Putamen (tissue), 1 donor: ENCODE measurements at regions not wholly inside any gene's neighbourhood (a gene's known extent, or its start where the extent isn't known, plus 50 kb on each side); places are given as distances from the start of the nearest gene placed in this dataset.
"Not testable (repeated sequence)": the region's sequence is repeated elsewhere in the genome, so short reads cannot be mapped to it uniquely, and the experiment has no call there.

Source experiments
- DNase-seq: peaks from one replicate; pipeline ENCODE4 v3.0.0-alpha.2; 2016; ENCODE audit warnings: low spot score

DNA sequence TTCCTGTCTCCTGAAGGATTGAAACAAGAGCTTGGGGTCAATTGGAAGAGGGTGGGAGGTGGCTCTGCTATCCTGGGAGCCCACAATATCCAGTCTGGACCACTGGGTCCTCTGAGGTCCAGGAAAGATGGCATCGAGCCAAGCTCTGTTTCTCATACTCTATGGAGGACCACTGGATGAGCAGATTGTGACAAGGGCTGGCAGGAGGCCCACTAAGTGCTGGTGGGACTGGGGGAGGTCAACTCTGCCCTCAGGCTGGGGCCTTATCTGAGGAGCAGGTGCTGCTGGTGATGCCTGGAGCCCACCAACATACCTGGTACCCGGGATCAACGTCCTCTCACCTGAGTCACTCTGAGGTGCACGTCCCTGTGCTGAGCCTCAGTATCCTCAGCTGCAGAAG is 142.4 kb downstream of the NDUFA10 start:
- DNase-seq, result no peak

DNA sequence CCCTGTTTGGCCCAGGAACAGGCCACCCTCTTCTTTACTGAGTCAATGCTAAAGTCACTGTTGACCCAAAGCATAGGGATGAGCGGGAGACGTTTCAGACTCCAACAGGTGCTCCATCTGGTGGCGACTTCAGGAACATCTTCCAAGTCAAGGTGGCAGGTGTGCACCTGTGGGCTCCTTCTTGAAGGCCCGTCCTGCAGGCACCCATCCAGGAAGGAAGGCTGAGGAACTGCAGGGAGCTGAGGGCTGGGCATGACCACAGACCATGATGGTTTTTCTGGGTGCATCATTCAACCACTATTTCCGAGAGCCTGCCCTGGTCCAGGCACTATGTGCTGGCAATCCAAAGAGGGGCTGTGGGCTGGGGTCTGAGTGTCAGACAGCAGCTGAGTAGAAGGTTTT is 142.8 kb downstream of the NDUFA10 start:
- no peak for DNase-seq

DNA sequence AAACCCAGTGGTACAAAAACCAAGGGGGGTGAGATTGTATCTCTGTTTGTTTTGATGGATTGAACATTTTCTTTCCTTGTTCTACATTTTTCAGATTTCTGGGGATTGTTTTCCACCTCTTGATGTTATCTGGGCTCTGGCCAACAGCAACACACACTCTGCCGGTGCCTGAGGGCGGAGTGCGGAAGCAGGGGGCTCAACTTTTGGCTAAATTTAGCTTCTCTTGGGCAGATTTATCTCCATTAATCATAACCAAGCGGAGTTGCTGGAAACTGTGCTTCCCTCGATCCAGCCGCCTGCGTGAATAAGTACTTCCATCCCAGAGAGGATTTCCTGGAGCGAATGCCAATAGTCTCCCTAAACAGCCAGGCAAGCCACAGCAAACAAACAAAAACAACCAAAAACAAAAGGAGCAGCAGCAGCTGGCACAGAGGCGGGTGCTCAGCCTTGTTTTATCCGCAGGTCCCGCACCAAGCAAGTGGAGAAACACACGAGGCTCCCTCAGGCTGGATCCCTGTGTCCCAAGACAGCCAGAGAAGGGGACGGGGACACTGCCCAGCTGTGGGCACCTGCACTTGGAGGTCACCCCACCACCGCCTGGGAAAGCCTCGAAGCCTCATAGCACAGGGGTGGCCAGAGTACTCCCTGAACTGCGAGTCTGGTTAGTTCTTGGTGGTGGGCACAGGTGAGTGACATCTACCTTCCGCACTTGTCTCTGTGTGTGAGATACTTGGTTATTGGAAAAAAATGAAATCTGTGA is 143.4 kb downstream of the NDUFA10 start:
- DNase-seq, result no peak

DNA sequence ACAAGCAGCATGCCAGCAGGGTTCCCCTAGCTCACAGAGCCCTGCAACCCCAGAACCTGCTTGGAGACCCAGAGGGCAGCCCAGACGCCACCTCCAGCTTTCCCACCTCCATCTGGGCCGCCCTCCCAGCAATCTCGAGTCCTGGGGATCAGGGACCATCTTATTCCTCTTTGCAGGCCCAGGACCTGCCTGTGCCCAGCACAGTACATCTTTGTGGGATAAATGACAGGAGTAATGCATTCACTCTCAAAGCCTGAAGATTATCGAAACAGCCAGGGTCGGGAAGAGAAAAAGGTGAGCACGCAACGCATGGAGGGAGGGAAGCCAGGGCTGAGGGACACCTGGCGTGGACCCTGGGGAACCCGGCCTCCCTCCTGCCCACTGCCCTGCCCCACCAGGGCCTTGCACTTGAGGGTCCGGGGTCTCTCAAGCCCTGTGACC is 144.1 kb downstream of the NDUFA10 start:
- no peak for DNase-seq

DNA sequence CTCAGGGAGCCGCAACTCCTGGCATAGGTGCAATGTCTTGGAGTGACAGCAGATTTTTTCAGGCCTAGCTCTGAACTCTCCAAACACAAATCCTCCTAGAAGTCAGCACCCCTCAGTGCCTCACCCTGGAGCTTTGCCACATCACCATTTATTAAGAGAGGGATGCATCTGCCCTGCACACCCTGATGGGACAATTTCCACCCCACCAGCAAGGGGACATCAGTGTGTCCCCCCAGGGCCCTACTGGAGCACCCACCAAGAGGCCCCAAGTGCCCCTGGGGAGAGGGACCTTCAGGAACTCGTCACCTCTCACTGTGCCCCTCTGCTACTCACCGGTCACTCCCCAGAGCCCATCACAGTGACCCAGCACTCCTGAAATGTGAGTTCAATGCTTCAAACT is 144.7 kb downstream of the NDUFA10 start:
- no peak for DNase-seq

DNA sequence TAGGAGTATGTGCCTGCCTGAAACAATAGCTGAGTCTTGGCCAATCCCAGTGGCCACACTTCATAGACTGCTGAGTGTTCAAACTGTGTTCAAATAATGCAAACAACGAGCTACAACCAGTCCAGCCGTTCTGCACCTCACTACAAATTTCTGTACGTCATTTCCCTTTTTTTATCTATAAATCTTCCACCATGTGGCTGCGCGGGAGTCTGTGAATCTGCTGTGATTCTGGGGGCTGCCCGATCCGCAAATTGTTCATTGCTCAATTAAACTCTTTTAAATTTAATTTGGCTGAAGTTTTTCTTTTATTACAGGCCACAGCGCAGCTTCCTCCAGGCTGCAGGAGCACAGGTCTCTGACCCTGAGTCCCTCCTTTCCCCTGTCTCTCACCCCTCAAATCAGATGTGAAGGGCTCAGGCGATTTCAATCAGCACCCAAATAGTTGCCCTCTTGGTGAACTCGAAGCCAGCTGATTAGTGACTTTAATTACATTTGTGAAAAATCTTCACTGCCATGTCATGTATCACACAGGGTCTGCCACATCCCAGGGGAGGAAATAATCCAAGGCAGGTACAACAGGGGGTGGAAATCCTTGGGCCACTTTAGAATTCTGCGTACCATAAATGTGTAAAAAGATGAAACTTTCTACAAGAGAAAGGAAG is 145.6 kb downstream of the NDUFA10 start:
- DNase-seq, result no peak

DNA sequence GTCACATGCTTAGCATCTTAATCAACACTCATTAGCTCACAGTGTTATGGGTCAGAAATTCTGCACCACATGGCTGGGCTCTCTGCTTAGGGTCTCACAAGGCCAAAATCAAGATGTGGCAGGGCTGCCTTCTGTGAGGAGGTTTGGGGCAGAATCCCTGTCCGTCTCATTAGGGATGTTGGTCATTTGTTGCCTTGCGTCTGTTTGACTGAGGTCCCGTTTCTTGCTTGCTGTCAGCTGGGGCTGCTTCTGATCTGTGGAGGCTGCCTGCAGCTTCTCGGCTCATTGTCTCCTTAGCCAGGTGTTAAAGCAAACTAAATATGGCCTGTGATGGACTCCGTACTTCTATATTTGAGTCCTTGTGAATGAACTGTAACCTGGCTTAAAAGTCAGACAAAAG is 146.5 kb downstream of the NDUFA10 start:
- DNase-seq, result no peak

DNA sequence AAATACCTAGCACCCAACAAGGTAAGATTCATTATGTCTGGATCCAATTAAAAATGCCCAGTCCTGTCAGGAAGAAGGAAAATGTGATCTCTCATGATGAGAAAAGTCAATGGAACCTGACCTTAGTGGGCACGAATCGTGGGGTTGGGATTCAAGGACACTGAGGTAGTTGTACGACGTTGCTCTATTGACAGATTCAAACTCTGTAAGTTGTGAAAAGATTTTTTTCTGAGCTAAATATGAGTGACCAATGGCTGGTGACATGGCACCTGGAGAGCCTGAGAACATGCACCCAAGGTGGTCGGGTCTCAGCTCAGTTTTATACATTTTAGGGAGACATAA is 148.2 kb downstream of the NDUFA10 start:
- DNase-seq, result no peak

DNA sequence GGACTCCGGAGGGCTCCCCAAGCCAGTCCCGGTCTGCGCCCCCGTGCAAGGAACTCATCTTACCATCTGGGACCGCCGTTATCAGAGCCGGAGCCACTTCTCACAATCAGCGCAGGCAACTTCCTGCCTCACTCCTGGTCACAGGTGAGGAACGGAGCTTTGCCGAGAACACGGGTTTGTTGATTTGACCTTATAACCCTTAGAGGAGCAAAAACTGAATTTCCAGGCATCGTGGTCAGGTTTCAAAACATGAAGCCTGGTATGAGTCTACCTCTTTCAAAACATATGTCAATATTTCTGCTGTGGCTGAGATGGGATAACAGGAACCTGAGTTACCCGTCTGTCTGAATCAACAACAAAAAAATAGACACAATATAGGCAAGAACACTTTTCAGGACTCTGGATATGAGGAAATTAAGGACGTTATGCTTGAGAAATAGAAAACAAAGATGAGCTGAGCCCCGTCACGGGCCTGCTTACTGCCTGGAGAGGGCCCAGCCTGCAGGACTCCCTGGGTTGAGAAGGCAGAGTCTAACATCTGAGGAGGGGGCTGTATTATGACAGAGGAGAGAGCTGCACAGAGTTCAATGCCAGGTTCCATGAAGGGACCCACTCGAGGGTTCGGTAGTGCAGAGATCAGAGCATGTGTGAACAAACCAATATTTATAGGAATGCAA is 148.7 kb downstream of the NDUFA10 start:
- no peak for DNase-seq

DNA sequence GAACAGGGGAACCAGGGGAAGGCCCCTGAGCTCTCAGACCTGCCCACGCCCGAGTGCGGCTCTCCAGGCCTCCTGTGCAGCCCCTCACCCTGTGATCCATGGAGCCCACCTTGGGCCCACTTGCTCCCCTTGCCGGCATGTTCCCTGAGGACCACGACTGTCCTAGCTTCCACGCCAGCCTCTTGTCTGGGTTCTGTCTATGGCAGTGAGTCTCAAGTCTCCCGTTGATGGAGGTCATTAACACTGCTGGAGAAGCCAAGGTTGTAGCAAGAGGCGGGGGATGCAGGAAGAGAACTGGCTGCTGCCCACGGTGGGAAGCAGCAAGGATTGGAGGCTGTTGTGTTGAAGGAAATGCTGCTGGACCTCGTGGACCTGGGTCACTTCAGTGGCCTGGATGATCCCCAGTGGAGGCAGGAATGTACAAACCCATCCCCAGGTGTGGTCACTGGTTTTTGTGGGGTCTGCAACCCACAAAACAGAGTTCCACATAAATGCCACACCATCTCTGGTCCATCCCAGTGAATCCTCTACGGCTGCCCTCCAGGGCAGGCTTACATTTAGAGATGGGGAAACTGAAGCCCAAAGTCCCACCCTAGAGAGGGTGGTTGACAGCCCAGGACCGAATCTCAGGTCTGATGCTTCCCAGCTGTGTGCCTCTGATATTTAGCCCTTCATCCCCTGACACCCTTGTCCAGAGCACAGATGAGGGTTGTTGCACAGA is 150.3 kb downstream of the NDUFA10 start:
- DNase-seq, result no peak

DNA sequence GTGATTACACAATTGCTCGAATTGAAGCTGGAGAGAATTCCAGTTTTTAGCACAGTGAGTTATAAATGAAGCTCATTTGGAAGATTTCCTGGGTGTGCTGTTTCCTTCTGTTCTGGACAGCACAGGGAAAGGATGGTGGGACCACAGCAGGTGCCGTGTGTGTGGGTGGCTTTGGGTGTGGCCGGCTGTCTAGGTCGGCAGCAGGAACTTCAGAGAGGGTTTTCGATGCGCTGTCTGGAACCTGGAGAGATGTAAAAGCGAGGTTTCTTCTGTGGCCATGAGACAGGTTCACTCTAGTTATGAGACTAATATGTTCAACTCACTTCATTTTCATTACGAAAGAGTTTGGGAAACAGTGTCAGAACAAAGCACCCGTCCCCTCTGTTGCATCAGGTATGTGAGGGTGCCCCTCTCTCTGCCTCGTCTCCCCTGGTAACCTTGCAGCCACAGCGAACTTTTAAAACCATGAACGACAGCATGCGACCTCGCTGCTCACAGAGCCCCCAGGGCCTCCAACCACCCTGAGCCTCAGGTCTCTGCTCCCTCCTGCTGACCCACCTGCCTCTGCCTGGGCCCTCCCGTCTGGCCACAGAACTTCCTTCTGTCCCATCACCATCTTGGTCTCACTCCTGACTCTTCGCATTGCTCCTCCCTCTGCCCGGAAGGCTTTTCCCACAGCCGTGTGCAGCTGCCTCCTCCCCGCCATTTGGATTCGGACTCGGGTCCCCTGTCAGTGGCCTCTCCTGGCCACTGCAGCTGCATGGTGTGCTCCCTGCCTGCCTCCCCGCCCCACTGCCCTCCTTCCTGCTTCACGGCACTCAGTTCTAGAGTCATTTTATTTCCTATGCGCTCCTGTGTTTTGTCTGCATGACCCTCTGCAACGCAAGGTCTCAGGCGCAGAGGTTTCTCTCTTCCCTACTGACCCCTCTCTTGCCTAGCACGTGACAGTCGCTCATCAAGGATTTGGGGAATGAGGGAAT is 151.2 kb downstream of the NDUFA10 start:
- DNase-seq, result no peak

DNA sequence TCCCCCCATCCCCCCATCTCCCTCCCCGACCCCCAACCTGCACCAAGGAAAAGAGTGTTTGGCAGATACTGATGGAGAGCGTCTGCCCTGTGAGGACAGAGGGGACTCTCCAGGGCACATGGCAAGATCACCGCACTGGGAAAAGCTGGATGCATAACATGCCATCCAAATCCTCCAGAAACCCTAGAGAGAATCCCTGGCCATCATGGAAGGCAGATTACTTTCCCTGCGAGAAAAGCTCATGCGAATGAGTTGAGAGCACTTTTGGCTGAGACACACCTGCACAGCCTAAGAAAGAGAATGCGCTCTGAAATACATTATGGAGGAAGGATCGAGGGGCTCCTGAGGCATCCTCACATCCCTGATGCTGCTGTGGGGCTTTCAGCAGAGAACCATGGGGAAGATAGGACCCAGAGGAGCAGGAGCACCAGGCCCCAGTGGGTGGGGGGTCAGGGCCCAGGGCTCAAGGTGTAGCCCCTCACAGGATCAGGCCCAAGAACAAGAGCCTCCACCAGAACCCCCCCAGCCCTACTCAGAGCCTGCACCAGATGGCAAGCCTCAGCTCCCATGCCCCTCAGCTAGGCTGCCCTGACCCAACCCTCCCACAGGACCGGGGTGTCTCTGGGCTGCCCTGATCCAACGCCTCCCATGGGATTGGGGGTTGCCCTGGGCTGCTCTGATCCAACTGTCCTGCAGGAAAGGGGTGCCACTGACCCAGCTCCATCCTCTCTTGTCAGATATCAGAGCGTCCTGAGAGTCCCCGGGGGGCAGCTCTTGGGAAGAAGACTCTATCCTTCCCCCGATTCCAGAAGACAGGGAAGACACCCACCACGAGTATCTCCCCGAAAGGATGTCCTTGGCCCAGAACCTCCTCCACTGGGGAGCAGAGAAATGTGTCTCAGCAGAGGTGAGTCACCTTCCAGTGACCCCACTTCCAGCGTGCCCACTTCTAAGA is 153.4 kb downstream of the NDUFA10 start:
- no peak for DNase-seq

DNA sequence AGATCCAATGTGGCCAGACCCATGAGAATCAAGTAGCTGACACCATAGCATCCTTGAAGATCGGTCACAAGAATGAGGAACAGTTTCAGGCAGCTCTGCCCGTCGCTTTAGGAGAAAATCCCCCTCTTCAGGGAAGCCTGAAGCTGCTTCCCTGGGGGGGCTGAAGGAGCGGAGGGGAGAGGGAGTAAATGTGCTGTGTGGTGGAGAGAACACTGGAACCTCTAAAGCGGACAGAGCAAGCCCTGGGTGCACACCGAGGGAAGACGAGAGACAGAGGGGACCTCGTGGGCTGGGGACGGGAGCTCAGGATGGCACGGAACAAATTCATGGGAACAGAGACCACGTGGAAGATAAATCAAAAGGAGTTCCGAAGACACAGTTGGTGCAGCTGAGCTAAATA is 154.3 kb downstream of the NDUFA10 start:
- no peak for DNase-seq

DNA sequence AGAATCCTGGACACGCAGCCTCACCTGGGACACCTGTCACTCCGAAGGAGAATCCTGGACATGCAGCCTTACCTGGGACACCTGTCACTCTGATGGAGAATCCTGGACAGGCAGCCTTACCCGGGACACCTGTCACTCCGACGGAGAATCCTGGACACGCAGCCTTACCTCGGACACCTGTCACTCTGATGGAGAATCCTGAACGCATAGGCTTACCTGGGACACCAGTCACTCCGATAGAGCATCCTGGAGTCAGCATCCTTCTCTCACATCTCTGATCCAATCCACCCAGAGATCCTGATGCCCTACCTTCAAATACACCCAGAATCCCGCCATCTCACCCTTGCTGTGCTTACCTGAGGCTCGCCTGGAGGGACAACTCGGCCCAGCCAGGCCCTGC is 154.9 kb downstream of the NDUFA10 start:
- no peak for DNase-seq

DNA sequence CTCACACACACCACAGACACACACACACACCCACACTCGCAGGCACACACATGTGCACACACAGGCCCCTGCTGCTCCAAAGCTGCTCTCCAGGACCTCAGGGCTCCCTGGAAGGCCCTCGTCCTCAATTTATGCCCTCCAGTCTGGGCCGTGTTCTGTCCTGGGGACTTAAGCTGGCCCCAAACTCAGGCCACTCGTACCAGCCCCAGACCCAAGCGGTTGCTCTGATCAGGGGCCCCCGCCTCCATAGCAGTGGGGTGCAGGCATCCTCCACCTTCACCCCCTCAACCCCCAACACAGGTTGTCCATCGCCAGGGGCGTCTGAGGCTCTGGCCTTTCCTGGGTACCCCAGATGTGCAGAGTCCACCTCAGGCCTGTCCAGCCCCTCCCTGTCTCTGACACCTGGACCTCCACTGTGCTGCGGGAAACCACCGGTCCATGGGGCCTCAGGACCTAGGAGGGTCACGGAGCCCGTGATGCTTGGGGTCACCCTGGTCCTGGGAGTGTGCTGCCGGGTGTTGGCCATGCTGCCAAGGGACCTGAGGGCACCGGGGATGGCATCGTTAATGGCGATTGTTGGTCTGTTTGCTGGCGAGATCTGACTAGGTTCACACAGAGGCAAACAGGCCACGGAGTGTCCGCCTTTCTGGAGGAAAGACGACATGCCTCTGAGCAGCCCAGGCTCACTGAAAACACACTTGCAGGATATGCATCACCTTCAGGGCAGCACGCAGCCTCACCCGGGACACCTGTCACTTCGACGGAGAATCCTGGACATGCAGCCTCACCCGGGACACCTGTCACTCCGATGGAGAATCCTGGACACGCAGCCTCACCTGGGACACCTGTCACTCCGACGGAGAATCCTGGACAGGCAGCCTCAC is 155.6 kb downstream of the NDUFA10 start:
- no peak for DNase-seq

DNA sequence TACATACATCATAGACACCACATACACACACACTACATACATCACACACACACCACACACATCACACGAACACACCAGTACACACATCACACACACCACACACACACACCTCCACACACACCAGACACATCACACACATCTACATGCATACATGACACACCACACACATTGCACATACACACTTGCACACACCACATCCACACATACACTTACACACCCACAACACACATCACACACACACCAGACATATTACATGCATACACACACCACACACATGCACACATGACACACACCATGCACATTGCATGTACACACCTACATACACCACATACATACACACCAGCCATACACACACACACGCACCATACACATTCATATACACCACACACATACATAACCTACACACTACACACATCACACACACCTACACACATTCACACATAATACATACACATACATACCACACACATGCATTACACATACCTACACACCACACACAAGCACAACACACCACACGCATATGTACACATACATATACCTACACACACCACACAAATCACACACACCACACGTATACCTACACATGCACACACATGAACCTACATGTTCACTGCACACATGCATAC is 156.5 kb downstream of the NDUFA10 start:
- DNase-seq, result no peak

DNA sequence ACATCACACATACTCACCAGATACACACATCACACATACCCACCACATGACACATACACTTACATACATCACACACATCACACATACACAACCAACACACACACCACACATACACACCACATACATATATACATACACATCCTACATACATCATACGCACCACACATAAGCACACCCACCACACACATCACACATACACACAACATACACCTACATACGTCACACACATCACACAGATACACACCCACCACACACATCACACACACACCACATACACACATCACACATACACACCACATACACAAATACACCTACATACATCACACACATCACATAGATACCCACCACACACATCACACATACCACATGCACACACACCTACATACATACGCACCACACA is 158.4 kb downstream of the NDUFA10 start:
- no peak for DNase-seq

DNA sequence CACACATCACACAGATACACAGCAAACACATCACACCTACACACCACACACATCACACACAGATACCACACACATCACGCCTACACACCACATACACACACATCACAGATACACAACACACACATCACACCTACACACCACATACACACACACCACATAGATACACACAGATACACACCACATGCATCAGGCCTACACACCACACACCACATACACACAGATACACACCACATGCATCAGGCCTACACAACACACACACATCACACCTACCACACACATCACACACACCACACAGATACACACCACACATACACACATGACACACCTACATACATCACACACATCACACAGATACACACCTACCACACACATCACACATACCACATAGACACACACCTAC is 158.8 kb downstream of the NDUFA10 start:
- no peak for DNase-seq

DNA sequence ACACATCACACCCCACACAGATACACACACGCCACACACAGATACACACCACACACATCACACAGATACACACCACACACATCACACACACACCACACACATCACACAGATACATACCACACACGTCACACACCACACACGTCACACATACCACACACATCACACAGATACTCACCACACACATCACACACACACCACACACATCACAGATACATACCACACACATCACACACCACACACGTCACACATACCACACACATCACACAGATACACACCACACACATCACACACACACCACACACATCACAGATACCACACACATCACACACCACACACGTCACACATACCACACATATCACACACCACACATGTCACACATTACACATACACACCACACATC is 159.3 kb downstream of the NDUFA10 start:
- not testable (repeated sequence) for DNase-seq
